D721Med (cell line): ENCODE measurements at regions not wholly inside any gene's neighbourhood (a gene's known extent, or its start where the extent isn't known, plus 50 kb on each side); places are given as distances from the start of the nearest gene placed in this dataset.
"Not testable (repeated sequence)": the region's sequence is repeated elsewhere in the genome, so short reads cannot be mapped to it uniquely, and the experiment has no call there.

Source experiments
- DNase-seq: peaks from one replicate; pipeline ENCODE4 v3.0.0; 2011; ENCODE audit warnings: low spot score; ENCODE audit not compliant: insufficient read length
- FAIRE-seq: peaks from 2 replicates; lab custom pipeline; 2011; peaks lifted over from hg19 to GRCh38; lab: Jason Lieb, UNC
- CTCF ChIP-seq: IDR thresholded peaks from 2 replicates; pipeline ENCODE4 v1.5.1; 2012; ENCODE audit warnings: mild to moderate bottlenecking, control low read depth; ENCODE audit not compliant: insufficient read depth; ENCODE audit errors: missing control alignments

DNA sequence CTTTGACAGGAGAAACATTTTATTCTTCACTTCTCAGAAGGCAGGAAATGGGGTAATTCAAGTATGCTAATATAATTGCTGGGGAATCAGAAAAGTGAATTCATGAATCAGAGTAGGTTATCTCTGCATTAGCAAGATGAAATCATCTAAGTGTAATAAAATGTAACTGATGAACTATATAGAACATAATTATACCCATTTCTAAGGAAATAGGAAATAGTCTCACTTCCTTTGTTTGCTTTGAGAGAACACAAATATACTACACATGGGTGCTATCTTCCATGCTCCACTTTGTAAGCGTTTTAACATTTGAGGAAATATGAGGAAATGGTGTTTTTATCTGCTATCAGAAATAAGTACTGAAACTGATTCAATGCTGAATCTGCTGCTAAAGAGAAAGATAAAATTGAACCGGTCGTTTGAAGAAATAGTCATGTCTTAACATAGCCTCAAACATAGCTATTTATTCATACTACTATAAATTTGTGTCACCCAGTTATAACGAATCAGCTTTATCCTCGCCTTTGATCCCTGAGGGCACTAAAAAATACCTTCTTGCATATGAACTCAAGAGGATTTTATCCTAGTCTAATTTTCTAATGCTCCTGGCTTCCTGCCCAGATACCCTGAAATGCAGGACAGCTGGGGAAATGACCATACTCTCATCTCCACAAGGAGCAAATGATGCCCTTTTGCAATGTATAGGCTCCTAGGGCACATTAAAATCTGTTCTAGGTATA is 696.0 kb downstream of the C12orf50 start:
- no peak for TF ChIP-seq CTCF
- DNase-seq = no peak
- FAIRE-seq = no peak

DNA sequence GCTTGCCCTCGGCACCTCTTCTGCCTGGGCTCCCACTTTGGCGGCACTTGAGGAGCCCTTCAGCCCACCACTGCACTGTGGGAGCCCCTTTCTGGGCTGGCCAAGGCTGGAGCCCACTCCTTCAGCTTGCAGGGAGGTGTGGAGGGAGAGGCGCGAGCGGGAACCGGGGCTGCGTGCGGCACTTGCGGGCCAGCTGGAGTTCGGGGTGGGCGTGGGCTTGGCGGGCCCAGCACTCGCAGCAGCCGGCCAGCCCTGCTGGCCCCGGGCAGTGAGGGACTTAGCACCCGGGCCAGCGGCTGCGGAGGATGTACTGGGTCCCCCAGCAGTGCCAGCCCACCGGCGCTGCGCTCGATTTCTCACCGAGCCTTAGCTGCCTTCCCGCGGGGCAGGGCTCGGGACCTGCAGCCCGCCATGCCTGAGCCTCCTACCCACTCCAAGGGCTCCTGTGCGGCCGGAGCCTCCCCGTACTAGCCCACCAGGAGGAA is 699.1 kb downstream of the C12orf50 start:
- DNase-seq, FAIRE-seq: not testable (repeated sequence)

DNA sequence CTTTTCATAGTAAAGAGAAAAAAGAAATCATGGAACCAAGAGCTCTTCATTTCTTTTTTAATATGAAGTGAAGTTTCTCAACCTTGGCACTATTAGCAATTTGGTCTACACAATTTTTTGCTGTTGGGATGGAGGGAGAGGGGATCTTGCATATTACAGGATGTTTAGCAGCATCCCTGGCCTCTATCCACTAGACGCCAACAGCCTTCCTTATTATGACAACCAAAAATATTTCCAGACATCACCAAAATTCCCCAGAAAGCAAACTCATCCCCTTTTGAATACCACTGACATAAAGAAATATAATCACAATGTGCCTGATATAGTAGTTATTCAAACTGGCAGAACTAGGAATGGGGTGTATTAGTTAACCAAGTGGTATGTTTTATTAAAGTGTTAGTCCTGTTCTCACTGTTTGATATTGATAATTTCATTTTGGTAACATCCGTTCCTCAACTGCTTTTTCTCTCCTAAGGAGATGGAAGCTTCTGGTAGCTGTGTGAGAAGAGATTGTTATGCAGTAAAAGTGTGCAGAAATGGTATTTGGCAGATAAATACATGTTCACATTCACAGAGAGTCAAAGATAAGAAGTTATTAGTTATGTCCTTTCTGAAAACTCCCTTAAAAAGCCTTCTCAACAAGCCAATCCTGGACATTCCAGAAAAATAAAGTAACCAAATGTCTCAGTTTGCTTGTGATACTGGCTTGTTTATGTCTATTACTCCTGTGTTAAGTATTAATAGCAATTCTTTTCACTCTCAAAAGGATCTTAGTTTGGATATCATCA is 699.9 kb downstream of the C12orf50 start:
- no peak for DNase-seq
- no peak for TF ChIP-seq CTCF
- FAIRE-seq = no peak

GRCh38 chr12:87323369-87323768 is 705.8 kb downstream of the C12orf50 start:
- DNase-seq (no peak), FAIRE-seq (no peak)
- no peak for TF ChIP-seq CTCF

DNA sequence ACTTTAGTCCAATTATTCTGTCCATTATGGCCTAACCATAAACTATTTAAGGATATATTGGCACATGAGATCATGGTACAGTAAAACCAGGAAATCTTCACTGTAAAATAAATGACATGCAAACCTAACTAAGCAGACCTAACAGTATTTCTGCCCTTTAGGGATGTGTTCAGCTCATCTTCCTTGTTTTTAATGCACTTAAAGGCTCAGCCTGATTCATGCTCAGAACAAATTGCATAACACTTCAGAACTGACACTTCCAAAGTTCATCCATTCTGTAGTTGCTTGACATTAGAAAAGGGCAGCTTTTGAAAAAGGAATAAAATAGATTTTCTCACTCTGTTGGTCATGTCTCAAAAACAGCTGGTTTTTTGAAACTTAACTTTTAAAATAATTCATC is 708.5 kb downstream of the C12orf50 start:
- no peak for TF ChIP-seq CTCF
- FAIRE-seq (no peak), DNase-seq (no peak)

DNA sequence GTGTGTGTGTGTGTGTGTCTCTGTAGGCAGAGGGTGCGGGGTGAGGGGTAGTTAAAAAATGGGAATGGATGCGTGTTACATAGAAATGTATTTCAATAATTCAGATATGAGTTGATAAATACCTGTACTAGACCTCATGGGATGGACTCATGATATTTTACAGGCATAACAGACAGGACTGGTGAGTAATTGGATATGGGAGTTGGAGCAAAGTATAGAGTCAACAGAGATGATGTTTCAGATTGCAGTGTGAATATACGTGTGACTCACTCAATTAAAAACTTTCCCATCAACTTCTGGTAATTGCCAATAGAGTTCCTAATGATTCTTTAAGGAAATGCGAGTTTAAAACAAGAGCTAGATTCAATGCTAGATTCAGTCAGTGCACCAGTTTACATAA is 711.9 kb downstream of the C12orf50 start:
- DNase-seq = no peak
- FAIRE-seq = no peak
- no peak for TF ChIP-seq CTCF

DNA sequence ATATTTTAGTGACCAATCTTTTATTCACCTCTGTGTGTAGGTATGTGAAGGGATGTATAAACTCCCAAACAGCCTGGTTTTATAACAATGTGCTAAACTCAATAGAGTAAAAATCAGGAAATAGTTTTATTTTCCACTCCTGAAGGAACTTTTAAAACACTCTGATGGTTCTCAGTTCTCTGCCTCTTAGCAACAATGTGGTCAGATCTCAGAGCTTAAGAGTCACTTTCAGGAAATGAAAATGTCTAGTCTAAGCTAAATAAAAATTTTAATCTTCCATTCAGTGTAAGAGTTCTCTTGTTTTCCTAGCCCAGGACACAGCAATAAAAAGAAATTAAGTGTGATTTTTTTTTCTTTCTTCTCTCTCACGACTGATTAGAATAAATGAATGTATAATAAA is 718.0 kb downstream of the C12orf50 start:
- TF ChIP-seq CTCF = no peak
- FAIRE-seq (no peak), DNase-seq (no peak)
